ENCODE measurements at regions not wholly inside any gene's neighbourhood (a gene's known extent, or its start where the extent isn't known, plus 50 kb on each side); places are given as distances from the start of the nearest gene placed in this dataset.

DNA sequence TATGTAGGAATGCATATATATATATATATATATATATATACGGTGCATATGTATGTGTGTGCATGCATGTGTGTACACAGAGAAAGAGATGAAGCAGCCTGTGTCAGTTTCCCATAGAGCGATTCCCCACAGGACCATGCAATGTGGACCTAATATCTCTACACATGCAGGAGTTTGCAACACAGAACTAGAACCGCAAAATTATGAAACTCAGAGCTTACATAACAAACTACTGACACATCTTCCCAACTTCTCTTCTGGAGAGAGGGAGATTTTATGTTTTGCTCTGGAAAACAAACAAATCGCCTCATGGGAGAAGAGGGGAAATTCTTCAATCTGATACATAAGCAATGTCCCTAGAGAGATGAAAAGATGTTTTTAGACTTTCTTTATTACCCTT, 377.2 kb downstream of the LRATD1 start:
- DNase-seq (ENCODE audit: extremely low read depth in 1 of 11, low read depth in 9 of 11, low spot score in 4 of 11) = no peak

DNA sequence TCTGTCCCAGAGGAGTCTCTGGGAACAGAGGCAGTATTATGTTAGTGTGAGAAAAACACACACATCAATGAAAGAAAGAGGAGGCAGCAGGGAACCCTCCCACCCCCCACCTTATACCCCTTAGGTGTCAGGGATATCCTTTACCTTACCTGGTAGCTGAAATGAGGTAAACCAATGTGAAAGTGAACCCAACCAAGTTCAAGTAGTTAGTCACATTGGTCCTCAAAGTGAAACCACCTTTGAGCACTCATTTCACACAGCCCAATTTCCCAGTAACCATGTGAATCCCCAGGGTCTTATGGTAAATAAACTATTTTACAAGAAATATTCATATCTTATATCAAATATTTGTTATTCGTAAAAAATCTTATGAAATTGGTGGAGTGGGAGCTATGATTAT, 377.8 kb downstream of the LRATD1 start:
- DNase-seq (ENCODE audit: extremely low read depth in 1 of 11, low read depth in 9 of 11, low spot score in 4 of 11) = no peak

DNA sequence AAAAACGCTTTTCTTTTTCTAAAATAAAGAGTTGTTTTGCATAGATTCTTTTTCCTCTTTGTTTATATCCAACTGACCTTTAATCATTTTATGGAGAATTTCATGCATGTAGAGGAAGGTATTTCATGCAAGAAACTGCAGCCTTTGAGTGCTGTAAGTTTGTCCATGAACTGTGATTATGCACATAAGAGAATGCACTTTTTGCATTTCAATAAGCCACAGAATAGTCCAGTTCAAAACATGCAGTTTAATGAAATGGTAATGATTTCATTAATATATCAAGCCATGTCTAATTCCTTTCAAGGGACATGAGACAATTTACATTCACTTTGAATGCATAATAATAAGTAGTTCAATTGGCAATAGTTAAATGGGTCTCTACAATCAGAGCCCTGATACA, 386.3 kb downstream of the LRATD1 start:
- no peak for DNase-seq (ENCODE audit: extremely low read depth in 1 of 11, low read depth in 9 of 11, low spot score in 4 of 11)

DNA sequence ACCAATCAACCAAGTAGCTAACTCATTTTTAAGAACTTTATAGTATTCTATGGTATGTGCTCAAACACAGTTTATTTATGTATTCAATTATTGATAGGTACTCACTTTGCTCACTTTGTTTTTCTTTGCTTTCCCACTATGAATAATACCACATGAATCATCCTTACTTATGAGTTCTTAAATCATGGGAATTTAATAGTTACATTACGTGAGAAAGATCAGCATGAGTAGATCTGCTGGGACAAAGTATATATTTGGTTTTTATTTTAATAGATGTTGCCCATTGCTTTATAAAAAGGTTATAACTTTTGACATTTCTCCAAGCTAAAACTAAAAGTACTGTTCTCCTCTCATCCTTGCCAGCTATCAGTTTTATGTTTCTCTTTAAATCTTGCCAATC, 390.7 kb downstream of the LRATD1 start:
- DNase-seq (ENCODE audit: extremely low read depth in 1 of 11, low read depth in 9 of 11, low spot score in 4 of 11) = no peak

DNA sequence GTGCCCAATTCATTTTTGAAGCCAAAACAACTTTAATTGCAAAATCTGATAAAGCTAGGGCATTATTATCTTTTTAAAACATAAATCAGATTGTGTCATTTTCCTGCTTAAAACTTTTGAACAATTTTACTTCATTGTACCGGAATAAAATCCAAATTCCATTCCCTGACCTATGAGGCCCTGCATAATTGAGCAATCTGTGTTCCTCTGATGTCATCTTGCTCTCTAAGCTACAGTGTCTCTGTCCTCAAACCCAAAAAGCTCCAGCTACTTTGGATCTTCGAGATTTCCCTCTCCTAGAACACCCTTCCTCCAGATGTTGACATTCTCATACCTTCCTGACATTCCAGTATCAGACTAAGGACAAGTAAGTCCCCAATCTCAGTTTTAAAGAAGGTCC, 395.9 kb downstream of the LRATD1 start:
- no peak for DNase-seq (ENCODE audit: extremely low read depth in 1 of 11, low read depth in 9 of 11, low spot score in 4 of 11)

DNA sequence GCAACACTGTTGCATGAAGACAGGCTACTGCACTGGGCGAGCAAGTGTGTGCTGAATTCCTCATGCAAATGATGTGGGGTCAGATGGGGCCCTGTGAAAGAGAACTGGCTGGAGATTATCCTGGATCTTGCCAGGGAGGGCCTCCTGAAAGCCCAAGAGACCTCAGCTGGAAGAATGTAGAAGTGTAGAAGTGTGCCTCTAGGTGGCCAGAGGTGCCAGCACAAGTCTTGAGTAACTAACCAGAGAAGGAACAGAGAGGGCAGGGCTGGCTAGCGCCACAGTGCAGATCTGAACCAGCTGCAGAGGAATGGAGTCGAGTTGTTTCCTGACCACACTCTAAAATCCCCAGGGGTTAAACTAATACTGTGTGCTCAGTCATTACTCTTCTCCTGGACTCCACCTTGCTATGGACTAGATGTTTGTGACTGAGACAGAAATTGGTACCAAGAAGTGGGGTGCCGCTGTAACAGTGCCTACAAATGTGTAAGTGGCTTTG, 399.3 kb downstream of the LRATD1 start:
- DNase-seq (ENCODE audit: extremely low read depth in 1 of 11, low read depth in 9 of 11, low spot score in 4 of 11) = no peak

DNA sequence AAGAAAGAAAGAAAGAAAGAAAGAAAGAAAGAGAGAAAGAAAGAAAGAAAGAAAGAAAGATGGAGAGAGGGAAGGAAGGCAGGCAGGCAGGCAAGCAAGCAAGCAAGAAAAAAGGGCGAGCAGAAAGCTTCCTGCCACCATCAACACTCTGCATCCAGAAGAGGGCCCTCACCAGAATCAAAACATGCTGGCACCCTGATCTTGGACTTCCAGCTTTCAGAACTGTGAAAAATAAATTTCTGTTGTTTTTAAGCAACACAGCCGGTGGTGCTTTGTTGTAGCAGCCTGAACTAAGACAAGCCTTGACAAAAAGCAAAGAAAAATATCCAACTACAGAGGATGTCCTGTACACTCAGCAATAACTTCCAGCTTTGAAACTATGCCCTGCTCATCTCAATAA, 401.7 kb downstream of the LRATD1 start:
- DNase-seq (ENCODE audit: extremely low read depth in 1 of 11, low read depth in 9 of 11, low spot score in 4 of 11) = no peak

DNA sequence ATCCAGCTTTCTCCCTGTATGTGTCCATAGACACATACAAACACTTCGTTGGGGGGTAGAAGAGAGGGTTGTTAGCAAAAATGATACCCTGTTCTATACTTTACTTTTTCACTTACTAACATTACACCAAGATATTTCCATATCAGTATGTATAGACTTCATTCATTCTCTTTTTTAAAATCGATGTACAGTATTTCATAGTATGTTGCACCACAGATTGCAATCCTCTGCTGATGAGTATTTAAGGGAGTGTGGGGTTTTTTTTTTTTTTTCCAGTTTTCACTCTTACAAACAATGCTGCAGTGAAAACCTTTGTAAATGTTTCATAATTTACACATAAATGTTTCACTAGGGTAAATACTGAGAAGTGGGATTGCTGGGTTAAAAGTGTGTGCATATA, 402.3 kb downstream of the LRATD1 start:
- DNase-seq (ENCODE audit: extremely low read depth in 1 of 11, low read depth in 9 of 11, low spot score in 4 of 11) = no peak

DNA sequence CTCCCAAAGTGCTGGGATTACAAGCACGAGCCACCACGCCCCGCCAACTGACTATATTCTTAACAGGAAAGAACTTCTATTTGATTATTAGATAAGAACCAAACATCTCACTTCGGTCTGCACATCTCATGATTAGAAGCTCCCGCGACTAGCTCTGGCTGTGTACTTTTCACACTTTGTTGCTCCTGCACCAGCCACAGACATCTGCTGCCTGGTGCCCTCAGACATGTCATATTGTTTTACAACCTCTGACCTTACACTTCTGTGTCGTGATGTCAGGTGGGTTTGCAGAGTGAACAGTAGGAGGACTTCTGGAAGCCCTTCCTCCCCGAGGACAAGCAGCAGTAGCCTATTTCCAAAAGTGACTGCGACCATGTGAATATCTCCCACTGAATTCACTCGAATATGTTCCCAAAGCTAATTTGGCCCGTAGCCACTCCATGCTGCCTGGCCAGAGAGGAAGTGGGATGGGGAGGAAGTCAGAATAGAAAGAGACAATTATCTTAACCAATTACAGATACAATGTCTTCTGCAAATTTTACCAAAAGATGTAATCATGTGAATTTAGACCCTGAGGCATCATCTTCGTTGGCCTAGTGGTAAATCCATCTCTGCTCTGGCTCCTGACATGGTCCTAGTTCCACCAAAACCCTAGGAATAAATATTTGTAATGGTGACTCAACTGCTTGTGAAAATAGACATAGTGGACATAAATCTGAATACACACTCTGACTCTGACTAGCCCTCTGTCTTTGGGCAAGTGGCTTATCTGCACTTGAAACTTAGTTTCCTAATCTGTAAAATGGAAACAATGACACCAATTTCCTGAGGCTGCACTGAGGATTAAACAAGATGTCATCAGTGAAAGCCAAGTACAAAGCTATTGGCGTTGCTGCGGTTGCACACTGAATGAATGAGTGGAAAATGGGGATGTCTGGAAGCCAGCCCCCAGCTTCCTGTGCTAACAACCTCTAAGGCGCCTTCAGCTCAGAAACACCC, 406.1 kb downstream of the LRATD1 start:
- no peak for DNase-seq (ENCODE audit: extremely low read depth in 1 of 11, low read depth in 9 of 11, low spot score in 4 of 11)

DNA sequence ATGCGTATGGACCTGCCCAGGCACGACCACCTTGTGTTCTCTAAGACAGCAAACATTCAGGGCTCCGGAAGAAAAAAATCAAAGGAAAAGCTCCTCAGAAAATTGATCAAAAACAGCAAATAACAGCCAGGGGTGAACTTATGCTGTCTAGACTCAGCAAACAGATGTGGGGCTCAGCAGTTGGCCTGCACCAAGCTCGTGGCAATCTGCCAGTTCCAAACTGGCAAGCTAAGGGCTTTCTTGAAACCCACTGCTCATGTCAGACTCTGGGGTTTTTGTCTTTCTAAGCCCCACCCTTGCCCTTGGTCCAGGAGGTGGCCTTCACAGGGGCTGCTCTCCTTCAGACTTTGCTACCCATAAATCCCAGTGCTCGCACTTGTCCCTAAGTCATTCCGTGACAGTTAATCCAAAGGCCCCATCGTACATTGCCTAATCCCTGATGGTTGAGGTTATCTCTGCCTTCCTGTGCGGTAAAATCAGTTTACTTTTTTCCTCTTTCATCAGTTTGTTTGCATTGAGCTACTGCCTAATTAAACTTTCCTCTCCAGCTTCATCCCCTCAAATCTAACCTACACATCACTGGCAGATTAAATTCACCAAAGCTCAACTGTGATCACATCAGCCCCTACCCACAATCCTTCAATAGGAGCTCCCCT, 408.0 kb downstream of the LRATD1 start:
- DNase-seq (ENCODE audit: extremely low read depth in 1 of 11, low read depth in 9 of 11, low spot score in 4 of 11) = no peak

DNA sequence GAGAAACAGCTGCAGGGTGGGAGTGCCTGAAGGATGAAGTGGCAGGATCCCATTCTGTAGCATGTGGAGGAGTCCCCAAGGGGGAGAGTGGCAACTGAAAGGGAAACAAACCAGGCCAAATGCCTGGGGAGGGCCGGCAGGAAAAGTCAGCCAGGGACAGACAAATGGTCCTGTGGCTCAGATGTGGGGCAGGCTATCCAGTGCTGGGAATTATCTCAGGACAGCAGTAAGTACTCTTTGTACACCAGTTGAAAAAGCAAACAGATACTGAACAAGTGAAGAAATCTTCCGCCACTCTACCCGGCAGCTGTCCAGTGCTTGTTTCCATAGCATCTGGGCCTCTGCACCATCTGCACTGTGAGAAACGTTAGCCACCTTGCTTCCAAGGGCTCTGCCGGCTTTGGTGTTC, 408.9 kb downstream of the LRATD1 start:
- DNase-seq (ENCODE audit: extremely low read depth in 1 of 11, low read depth in 9 of 11, low spot score in 4 of 11) = no peak

DNA sequence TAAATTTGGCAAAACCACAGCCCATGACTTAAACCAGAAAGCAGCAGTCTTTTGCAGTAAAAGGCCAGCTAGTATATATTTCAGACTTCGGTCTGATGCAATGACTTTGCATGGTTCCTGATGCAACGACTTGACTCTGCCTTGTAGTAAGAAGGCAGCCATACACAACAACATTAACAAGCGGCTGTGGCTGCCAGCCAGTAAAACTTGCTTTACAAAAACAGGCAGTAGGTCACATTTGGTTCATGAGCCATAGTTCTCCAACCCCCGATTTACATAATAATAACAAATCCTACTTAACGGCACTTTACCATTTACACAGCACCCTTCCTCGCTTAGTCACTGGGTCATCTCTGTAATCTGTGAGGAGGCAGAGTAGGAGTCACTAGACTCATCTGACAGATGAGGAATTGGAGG, 410.3 kb downstream of the LRATD1 start:
- no peak for DNase-seq (ENCODE audit: extremely low read depth in 1 of 11, low read depth in 9 of 11, low spot score in 4 of 11)

DNA sequence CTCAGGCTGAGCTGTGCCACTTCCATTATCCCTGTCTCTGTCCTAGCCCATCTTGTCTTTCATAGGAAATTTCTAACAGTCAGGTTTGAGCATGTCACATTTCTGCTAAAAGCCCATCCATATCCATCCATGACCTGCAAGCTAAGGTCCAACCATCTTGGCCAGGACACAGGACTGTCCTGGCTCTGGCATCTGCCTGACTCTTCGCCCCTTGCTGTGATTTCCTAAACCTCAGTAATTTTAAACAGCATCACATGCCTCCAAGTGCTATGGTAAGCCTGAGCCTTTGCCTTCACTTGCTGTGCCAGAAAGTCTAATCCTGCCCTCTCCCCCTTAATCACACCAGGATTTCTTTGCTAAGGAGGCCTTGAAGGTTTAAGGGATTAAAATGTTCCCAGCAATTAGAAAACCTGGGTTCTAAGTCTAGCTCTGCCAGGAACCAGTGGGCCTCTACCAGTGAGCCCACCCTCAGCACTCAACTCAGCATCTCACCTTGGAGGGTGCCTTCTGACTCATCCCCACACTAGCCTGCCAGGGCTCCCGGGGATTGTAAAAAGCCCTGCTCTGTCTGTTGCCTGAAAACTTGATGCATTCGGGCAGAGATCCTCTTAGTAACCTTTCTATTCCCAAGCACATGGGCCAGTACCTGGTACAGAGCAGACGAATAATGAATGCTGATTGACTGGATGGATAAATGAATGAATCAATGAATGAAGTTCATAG, 411.0 kb downstream of the LRATD1 start:
- DNase-seq (ENCODE audit: extremely low read depth in 1 of 11, low read depth in 9 of 11, low spot score in 4 of 11) = no peak

DNA sequence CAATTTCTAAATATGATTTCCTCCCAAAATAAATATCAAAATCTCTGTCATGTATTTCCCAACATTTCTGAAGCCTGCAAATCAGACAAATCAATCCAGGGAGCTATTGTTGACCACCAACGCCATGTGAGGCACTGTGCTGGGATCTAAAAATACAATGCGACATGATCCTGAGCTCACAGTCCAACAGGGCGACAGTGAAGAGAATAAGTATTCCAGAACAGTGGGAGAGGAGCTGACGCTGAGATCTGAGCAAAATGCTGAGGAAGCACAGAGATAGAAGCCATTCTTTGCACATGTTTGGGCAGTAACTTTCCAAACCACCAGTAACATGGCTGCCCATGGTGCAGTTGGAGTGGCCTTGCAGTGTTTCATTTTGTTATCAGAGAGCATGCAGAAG, 412.5 kb downstream of the LRATD1 start:
- no peak for DNase-seq (ENCODE audit: extremely low read depth in 1 of 11, low read depth in 9 of 11, low spot score in 4 of 11)

DNA sequence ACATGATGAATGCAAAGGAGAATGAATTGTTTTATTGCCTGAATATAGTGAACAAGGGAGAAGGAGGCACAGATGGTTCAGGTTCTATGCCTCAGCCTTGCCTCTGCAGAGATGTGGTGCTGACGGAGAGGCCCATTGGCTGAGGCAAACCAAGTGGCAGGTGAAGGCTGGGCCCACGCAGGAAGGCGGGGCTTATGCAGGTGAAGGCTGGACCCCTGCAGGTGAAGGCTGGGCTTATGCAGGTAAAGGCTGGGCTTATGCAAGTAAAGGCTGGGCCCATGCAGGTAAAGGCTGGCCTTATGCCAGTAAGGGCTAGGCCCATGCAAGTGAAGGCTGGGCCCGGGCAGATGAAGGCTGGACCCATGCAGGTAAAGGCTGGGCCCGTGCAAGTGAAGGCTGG, 414.7 kb downstream of the LRATD1 start:
- no peak for DNase-seq (ENCODE audit: extremely low read depth in 1 of 11, low read depth in 9 of 11, low spot score in 4 of 11)

DNA sequence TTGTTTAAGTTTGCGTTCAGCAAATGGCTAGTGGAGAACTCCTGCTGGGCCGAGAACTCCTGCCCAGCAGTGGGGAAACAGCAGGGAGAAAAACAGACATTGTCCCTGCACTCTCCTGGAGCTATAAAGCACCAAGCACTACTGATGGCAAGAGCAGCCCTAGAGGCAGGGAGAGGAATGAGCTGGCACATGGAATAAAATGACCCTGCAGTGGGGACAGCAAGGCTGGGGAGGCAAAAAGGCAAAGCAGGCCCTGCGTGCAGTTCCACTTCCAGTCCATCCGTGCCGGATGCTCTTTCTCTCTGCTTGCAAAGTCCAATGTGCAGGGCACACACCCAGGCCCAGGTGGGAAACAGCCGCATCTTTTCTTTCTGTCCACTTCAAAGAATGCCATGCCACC, 415.5 kb downstream of the LRATD1 start:
- DNase-seq (ENCODE audit: extremely low read depth in 1 of 11, low read depth in 9 of 11, low spot score in 4 of 11) = no peak

DNA sequence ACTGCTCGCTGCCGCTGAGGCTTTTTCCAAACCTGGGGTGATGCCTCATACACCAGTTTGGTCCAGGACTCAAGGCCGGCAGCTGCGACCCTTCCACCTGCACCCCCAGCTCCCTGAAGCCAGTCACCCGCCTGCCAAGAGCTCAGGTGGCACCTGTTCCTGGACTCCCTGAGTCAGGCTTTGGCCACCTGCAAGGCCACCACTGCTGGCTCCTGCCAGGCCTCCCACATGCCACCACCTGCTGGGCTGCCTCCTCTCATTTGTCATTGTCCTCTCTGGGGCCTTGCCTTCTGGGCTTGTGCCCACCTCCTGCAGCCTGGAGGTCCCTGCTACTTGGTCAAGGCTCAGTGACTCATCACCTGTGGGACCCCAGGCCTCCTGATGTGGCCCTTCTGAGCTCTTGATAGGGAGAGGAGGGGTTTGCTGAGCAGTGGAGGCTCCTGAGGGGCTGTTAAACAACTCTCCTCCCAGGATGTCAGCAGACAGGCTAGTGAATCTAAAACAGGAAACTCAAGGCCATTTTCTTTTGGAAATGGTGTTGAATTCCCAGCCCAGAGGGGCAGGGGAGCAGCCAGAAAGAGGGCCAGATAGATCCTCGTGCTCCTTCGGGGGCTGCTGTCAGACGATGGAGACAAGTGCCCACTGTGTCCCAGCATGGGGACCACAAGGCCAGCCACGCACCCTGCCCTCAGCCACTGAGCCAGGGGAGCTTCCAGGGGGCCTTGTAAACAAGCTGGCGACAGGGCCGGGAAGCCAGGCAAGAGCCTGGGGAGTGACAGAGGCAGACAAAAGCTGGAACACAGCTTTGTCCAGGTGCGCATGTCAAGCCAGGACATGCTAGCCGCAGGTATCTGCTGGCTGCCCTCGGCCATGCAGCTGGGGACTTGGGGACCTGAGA, 416.8 kb downstream of the LRATD1 start:
- no peak for DNase-seq (ENCODE audit: extremely low read depth in 1 of 11, low read depth in 9 of 11, low spot score in 4 of 11)

DNA sequence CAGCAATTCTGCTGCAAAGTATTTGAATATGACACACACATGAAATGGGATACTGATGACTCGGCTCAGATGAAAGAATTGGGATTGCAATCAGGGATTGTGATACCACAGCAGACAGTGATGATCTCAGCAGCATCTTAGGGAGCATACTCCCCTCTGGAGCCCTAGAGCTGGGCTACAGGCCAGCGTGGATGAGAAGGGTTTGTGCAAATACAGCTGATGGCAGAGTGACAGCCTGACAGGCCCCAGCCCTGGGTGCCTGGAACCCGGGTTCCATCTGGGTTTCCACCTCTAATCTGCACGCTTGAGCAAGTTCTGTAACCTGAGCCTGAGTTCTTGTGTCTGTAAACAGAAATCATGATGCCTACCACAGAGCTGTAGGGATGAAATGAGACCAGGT, 418.0 kb downstream of the LRATD1 start:
- DNase-seq (ENCODE audit: extremely low read depth in 1 of 11, low read depth in 9 of 11, low spot score in 4 of 11) = no peak

DNA sequence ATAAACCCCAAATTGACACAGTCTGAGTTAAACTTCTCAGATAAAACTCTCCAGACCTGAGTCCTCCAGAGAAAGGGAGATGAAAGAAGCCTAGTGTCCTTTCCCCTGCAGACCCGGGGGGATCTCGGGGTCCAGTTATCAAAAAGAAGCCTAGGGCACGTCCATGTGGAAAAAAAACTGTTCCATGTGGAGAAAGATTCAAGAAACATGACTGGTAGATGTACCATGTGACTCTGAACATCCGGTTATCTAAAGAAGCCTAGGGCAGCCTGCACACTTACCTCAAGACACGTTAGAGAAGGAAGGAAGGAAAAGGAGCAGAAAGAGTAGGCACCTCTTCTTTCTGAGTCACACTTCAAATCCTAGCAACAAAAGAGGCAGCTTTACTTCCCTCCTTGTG, 421.0 kb downstream of the LRATD1 start:
- no peak for DNase-seq (ENCODE audit: extremely low read depth in 1 of 11, low read depth in 9 of 11, low spot score in 4 of 11)
